B cell (primary cell): ENCODE measurements at regions not wholly inside any gene's neighbourhood (a gene's known extent, or its start where the extent isn't known, plus 50 kb on each side); places are given as distances from the start of the nearest gene placed in this dataset.

Source experiments
- ATAC-seq: fragments of 200-7000 bp; cut with Tn5 transposase; one replicate; pipeline ENCODE4 v1.10.0; 2021; ENCODE audit warnings: low read depth, mild to moderate bottlenecking, moderate number of reproducible peaks, moderate library complexity
- CTCF ChIA-PET: fragments of 350-600 bp; sonication (Branson Sonifier 250); formaldehyde crosslinking; loops from one replicate; lab custom pipeline; 2021; ENCODE audit warnings: antibody characterized with exemption, inconsistent platforms; lab: Charles Lee
- POLR2A ChIA-PET: fragments of 350-600 bp; sonication (Branson Sonifier 250); formaldehyde crosslinking; loops from one replicate; lab custom pipeline; 2021; ENCODE audit warnings: antibody characterized with exemption; lab: Charles Lee
- DNase-seq: peaks from one replicate; pipeline ENCODE4 v3.0.0; 2013
- H2AFZ ChIP-seq: 2 replicates; pipeline ENCODE4 v1.6.1; 2012; ENCODE audit warnings: mild to moderate bottlenecking, low read depth, low read length; ENCODE audit not compliant: insufficient read depth, poor library complexity, severe bottlenecking
- H3K27ac ChIP-seq, 2 donors: 1 replicate in 1 of 2; 2 replicates in 1 of 2; pipeline ENCODE4 v1.5.1; 2012 to 2013; ENCODE audit warnings: low read length in 2 of 2, mild to moderate bottlenecking in 2 of 2, moderate library complexity in 1 of 2
- H3K27me3 ChIP-seq, 4 experiments: fragments of 200-600 bp in 1 of 4; sonication (generic) in 1 of 4; replicated peaks in 1 of 4; 1 replicate in 2 of 4; 2 replicates in 2 of 4; pipeline versions ENCODE4 v1.6.1 to v1.7.0; 2013 to 2016; ENCODE audit warnings: low read length in 3 of 4, mild to moderate bottlenecking in 2 of 4, mixed read lengths in 1 of 4, moderate library complexity in 1 of 4; ENCODE audit not compliant: insufficient read depth in 4 of 4, control insufficient read depth in 3 of 4; ENCODE audit errors: control extremely low read depth in 1 of 4
- H3K36me3 ChIP-seq, 2 experiments: replicated peaks in 1 of 2; 1 replicate in 1 of 2; 2 replicates in 1 of 2; pipeline versions ENCODE4 v1.6.1 to v1.7.1; 2013; ENCODE audit warnings: low read length in 1 of 2; ENCODE audit not compliant: insufficient read depth in 2 of 2, control insufficient read depth in 1 of 2; ENCODE audit errors: control extremely low read depth in 1 of 2, extremely low read depth in 1 of 2
- H3K4me1 ChIP-seq, 2 donors: fragments of 200-600 bp in 1 of 2; sonication (generic) in 1 of 2; 1 replicate in 1 of 2; 2 replicates in 1 of 2; pipeline versions ENCODE4 v1.5.1 to v1.6.1; 2013 to 2017; ENCODE audit warnings: low read length in 2 of 2; ENCODE audit not compliant: control insufficient read depth in 2 of 2, insufficient read depth in 2 of 2
- H3K4me2 ChIP-seq: replicated peaks from 2 replicates; pipeline ENCODE3; 2012; ENCODE audit warnings: mild to moderate bottlenecking, low read depth, low read length; ENCODE audit not compliant: poor library complexity, severe bottlenecking
- H3K4me3 ChIP-seq, 5 experiments: fragments of 200-600 bp in 1 of 5; sonication (generic) in 1 of 5; 1 replicate in 3 of 5; 2 replicates in 2 of 5; pipeline versions ENCODE4 v1.5.1 to v1.7.0; 2011 to 2016; ENCODE audit warnings: low read length in 4 of 5, mild to moderate bottlenecking in 4 of 5, low read depth in 2 of 5, control low read depth in 1 of 5, moderate library complexity in 1 of 5; ENCODE audit not compliant: insufficient read depth in 1 of 5; ENCODE audit errors: control extremely low read depth in 1 of 5, extremely low read depth in 1 of 5
- H3K79me2 ChIP-seq: fragments of 200-600 bp; sonication (generic); one replicate; pipeline ENCODE4 v1.6.0; 2016; ENCODE audit warnings: low read length; ENCODE audit not compliant: control insufficient read depth, insufficient read depth
- H3K9ac ChIP-seq: fragments of 200-600 bp; sonication (generic); 2 replicates; pipeline ENCODE4 v1.6.1; 2017; ENCODE audit warnings: mild to moderate bottlenecking, low read length, moderate library complexity
- H3K9me3 ChIP-seq, 3 donors: one replicate each; pipeline versions ENCODE4 v1.6.1 to v1.7.1; 2013; ENCODE audit warnings: low read length in 2 of 3; ENCODE audit not compliant: control insufficient read depth in 2 of 3, insufficient read depth in 1 of 3; ENCODE audit errors: control extremely low read depth in 1 of 3
- H4K20me1 ChIP-seq: 2 replicates; pipeline ENCODE4 v1.6.0; 2012; ENCODE audit warnings: mild to moderate bottlenecking, low read length; ENCODE audit not compliant: insufficient read depth, control insufficient read depth, poor library complexity, severe bottlenecking
- H3K27ac Mint-ChIP-seq: one replicate; pipeline ENCODE4 v1.8.0; 2021; ENCODE audit warnings: mixed read lengths
- H3K27me3 Mint-ChIP-seq: one replicate; pipeline ENCODE4 v1.8.0; 2021; ENCODE audit warnings: mixed read lengths
- H3K4me1 Mint-ChIP-seq: one replicate; pipeline ENCODE4 v1.8.0; 2021; ENCODE audit warnings: mixed read lengths
- H3K4me3 Mint-ChIP-seq: one replicate; pipeline ENCODE4 v1.8.0; 2021; ENCODE audit warnings: mixed read lengths
- H3K9me3 Mint-ChIP-seq: one replicate; pipeline ENCODE4 v1.8.0; 2022; ENCODE audit warnings: mixed read lengths; ENCODE audit not compliant: insufficient read depth
- EZH2 ChIP-seq: IDR thresholded peaks from 2 replicates; pipeline ENCODE4 v1.6.1; 2012; ENCODE audit warnings: borderline replicate concordance, low read depth, mild to moderate bottlenecking, moderate library complexity, low read length; ENCODE audit not compliant: insufficient read depth, poor library complexity, severe bottlenecking
- WGBS: methylation state at CpG from one replicate; pipeline ENCODE4 v1.1.5; 2013; ENCODE audit warnings: missing lambda C conversion rate; ENCODE audit not compliant: insufficient coverage; 5-methylcytosine and 5-hydroxymethylcytosine counted together
- intact Hi-C: fragments of 100-400 bp; cut with micrococcal nuclease; formaldehyde crosslinking; loops from one replicate; pipeline ENCODE4 v1.10.0; 2022
- TF ChIP-seq, protein P1 (sequence below): fragments of 200-600 bp; IDR thresholded peaks from one replicate; pipeline ENCODE4 v1.8.0; 2022; ENCODE audit warnings: antibody characterized with exemption, mild to moderate bottlenecking

DNA sequence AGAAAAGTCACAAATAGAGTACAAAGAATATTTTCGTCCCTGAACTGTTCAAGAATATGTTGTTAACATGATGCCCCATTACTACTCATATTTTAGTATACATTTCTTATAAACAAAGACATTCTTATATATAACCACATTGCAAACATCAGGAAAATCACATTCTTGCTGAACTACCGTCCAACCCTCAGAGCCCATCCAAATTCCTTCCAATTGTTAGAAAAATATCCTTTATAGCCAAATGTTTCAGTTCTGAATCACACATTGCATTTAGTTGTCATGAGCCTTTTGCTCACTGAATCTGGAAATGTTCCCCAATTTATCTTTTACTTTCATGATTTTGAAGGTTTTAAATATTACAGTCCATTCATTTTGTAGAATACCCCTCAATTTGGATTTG is 467.8 kb upstream of the ARGLU1 start:
- no peak overlapping the region for H3K4me3 Mint-ChIP-seq
- H3K4me1 ChIP-seq, result no peaks in the 10 kb centered on the region
- H3K9me3 Mint-ChIP-seq, result peaks cover under 1% of the 10 kb centered on the region
- H3K27me3 Mint-ChIP-seq, result no peaks in the 10 kb centered on the region
- H3K27me3 ChIP-seq, result no peaks in the 10 kb centered on the region
- TF ChIP-seq, protein P1, sequence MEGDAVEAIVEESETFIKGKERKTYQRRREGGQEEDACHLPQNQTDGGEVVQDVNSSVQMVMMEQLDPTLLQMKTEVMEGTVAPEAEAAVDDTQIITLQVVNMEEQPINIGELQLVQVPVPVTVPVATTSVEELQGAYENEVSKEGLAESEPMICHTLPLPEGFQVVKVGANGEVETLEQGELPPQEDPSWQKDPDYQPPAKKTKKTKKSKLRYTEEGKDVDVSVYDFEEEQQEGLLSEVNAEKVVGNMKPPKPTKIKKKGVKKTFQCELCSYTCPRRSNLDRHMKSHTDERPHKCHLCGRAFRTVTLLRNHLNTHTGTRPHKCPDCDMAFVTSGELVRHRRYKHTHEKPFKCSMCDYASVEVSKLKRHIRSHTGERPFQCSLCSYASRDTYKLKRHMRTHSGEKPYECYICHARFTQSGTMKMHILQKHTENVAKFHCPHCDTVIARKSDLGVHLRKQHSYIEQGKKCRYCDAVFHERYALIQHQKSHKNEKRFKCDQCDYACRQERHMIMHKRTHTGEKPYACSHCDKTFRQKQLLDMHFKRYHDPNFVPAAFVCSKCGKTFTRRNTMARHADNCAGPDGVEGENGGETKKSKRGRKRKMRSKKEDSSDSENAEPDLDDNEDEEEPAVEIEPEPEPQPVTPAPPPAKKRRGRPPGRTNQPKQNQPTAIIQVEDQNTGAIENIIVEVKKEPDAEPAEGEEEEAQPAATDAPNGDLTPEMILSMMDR, result no peak
- no peak for TF ChIP-seq EZH2
- no peak overlapping the region for H3K27ac ChIP-seq
- ATAC-seq, result no peak
- H3K4me1 Mint-ChIP-seq, result no peaks in the 10 kb centered on the region
- H3K4me2 ChIP-seq, result no peak overlapping the region
- ChIA-PET POLR2A (no interaction called here), CTCF (no interaction called here)
- intact Hi-C loops, result no loop called here
- H3K4me3 ChIP-seq, result no peak overlapping the region
- no peaks in the 10 kb centered on the region for H3K36me3 ChIP-seq
- H3K79me2 ChIP-seq, result no peaks in the 10 kb centered on the region
- H3K27ac Mint-ChIP-seq, result no peak overlapping the region
- no CpG with 5 or more reads among the region's 2 CpGs for WGBS
- no peak overlapping the region for H3K9ac ChIP-seq
- no peak overlapping the region for H2AFZ ChIP-seq
- H4K20me1 ChIP-seq, result no peaks in the 10 kb centered on the region
- no peak for DNase-seq
- H3K9me3 ChIP-seq, result peaks cover 0 to 8% (median 0%) of the 10 kb centered on the region in 3 donors

DNA sequence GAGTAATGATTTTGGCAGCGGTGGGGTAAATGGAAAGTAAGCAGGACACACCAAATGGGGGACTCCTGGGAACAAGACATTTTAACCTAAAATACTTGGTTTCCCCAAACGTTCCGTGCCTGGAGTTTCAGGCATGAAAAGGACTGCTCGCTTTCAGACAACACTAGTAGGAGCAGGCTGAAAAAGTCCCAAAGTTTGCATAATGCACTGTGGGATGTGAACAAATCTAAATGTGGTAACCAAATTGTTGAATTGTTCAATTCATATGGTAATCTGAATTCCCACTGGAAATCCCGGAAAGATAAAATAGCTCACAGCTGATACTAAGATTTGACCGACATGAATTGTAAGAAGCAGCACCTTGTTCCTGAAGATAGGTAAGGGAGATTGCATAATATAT is 467.2 kb upstream of the ARGLU1 start:
- H3K4me1 ChIP-seq, result no peaks in the 10 kb centered on the region
- H3K9ac ChIP-seq, result no peak overlapping the region
- no peaks in the 10 kb centered on the region for H3K9me3 Mint-ChIP-seq
- H2AFZ ChIP-seq, result no peak overlapping the region
- no peaks in the 10 kb centered on the region for H4K20me1 ChIP-seq
- no peaks in the 10 kb centered on the region for H3K27me3 Mint-ChIP-seq
- POLR2A ChIA-PET, result no interaction called here
- DNase-seq (no peak), ATAC-seq (no peak)
- no peak overlapping the region for H3K4me2 ChIP-seq
- H3K4me1 Mint-ChIP-seq, result no peaks in the 10 kb centered on the region
- no peaks in the 10 kb centered on the region for H3K36me3 ChIP-seq
- H3K27ac ChIP-seq, result no peak overlapping the region
- intact Hi-C loops, result no loop called here
- H3K27me3 ChIP-seq, result no peaks in the 10 kb centered on the region
- no peaks in the 10 kb centered on the region for H3K79me2 ChIP-seq
- CTCF ChIA-PET, result no interaction called here
- no peak overlapping the region for H3K4me3 Mint-ChIP-seq
- H3K4me3 ChIP-seq, result no peak overlapping the region
- no peak overlapping the region for H3K27ac Mint-ChIP-seq
- H3K9me3 ChIP-seq, result peaks cover 0 to 8% (median 0%) of the 10 kb centered on the region in 3 donors
- no peak for TF ChIP-seq EZH2
- TF ChIP-seq, protein P1, result no peak
- 100% methylated on average over 3 of the region's 6 CpGs for WGBS
